IgD-negative memory B cell (primary cell): ENCODE measurements at regions not wholly inside any gene's neighbourhood (a gene's known extent, or its start where the extent isn't known, plus 50 kb on each side); places are given as distances from the start of the nearest gene placed in this dataset.
"Not testable (repeated sequence)": the region's sequence is repeated elsewhere in the genome, so short reads cannot be mapped to it uniquely, and the experiment has no call there.

Experiments
- H3K27ac Mint-ChIP-seq, 3 donors: one replicate each; pipeline ENCODE4 v1.8.0; 2020 to 2022; ENCODE audit warnings: mild to moderate bottlenecking in 3 of 3, mixed read lengths in 3 of 3, moderate library complexity in 1 of 3
- H3K27me3 Mint-ChIP-seq: one replicate; pipeline ENCODE4 v1.8.0; 2021; ENCODE audit warnings: mixed read lengths
- H3K36me3 Mint-ChIP-seq: one replicate; pipeline ENCODE4 v1.8.0; 2020; ENCODE audit warnings: mild to moderate bottlenecking, mixed read lengths
- H3K4me1 Mint-ChIP-seq, 3 donors: one replicate each; pipeline ENCODE4 v1.8.0; 2020 to 2022; ENCODE audit warnings: mixed read lengths in 3 of 3, mild to moderate bottlenecking in 1 of 3
- H3K4me3 Mint-ChIP-seq, 4 donors: one replicate each; pipeline ENCODE4 v1.8.0; 2020 to 2022; ENCODE audit warnings: mild to moderate bottlenecking in 4 of 4, mixed read lengths in 4 of 4, moderate library complexity in 3 of 4
- H3K9me3 Mint-ChIP-seq, 3 donors: one replicate each; pipeline ENCODE4 v1.8.0; 2020 to 2021; ENCODE audit warnings: mixed read lengths in 3 of 3, mild to moderate bottlenecking in 1 of 3

- H3K36me3 Mint-ChIP-seq, result no peaks in the 10 kb centered on the region
- no peaks in the 10 kb centered on the region for H3K27me3 Mint-ChIP-seq
- no peak overlapping the region for H3K4me3 Mint-ChIP-seq
- peaks cover 0 to under 1% (median 0%) of the 10 kb centered on the region in 3 donors for H3K4me1 Mint-ChIP-seq
- no peak overlapping the region for H3K27ac Mint-ChIP-seq
- H3K9me3 Mint-ChIP-seq, result no peaks in the 10 kb centered on the region
Measured at GRCh38 chr14:84482256-84483071, 1047.5 kb upstream of the FLRT2 start.

- H3K4me3 Mint-ChIP-seq, result no peak overlapping the region
- H3K4me1 Mint-ChIP-seq, result peaks cover 0 to 2% (median 0%) of the 10 kb centered on the region in 3 donors
Measured at GRCh38 chr14:84483072-84483420, 1046.9 kb upstream of the FLRT2 start.

GRCh38 chr14:84484243-84484642 lies 1045.7 kb upstream of the FLRT2 start:
- H3K36me3 Mint-ChIP-seq, H3K27ac Mint-ChIP-seq, H3K27me3 Mint-ChIP-seq, H3K4me3 Mint-ChIP-seq, H3K4me1 Mint-ChIP-seq, H3K9me3 Mint-ChIP-seq: not testable (repeated sequence)

More at GRCh38 chr14:84483072-84483420, 1046.9 kb upstream of the FLRT2 start:
- Mint-ChIP-seq H3K27me3 (no peaks in the 10 kb centered on the region), H3K9me3 (peaks cover 0 to 6% (median 3%) of the 10 kb centered on the region in 3 donors), H3K27ac (no peak overlapping the region), H3K36me3 (no peaks in the 10 kb centered on the region)

- Mint-ChIP-seq H3K27ac (no peak overlapping the region), H3K36me3 (no peaks in the 10 kb centered on the region), H3K27me3 (no peaks in the 10 kb centered on the region), H3K4me3 (no peak overlapping the region), H3K4me1 (peaks cover 0 to 2% (median 0%) of the 10 kb centered on the region in 3 donors), H3K9me3 (peaks cover 2 to 7% (median 3%) of the 10 kb centered on the region in 3 donors)
Measured at GRCh38 chr14:84485036-84485435, 1044.9 kb upstream of the FLRT2 start.

- Mint-ChIP-seq H3K9me3 (peaks cover 2 to 18% (median 5%) of the 10 kb centered on the region in 3 donors), H3K27ac (no peak overlapping the region), H3K27me3 (no peaks in the 10 kb centered on the region), H3K36me3 (no peaks in the 10 kb centered on the region), H3K4me1 (peaks cover 0 to 2% (median 0%) of the 10 kb centered on the region in 3 donors), H3K4me3 (no peak overlapping the region)
Measured at GRCh38 chr14:84490081-84490480, 1039.9 kb upstream of the FLRT2 start.

GRCh38 chr14:84492685-84493084 lies 1037.3 kb upstream of the FLRT2 start:
- Mint-ChIP-seq H3K36me3 (no peaks in the 10 kb centered on the region), H3K4me1 (no peaks in the 10 kb centered on the region), H3K27ac (no peak overlapping the region), H3K27me3 (no peaks in the 10 kb centered on the region), H3K9me3 (peaks cover 3 to 16% (median 5%) of the 10 kb centered on the region in 3 donors), H3K4me3 (no peak overlapping the region)

- Mint-ChIP-seq H3K36me3 (no peaks in the 10 kb centered on the region), H3K4me1 (no peaks in the 10 kb centered on the region), H3K9me3 (peaks cover 1 to 11% (median 5%) of the 10 kb centered on the region in 3 donors), H3K4me3 (no peak overlapping the region), H3K27ac (no peak overlapping the region), H3K27me3 (no peaks in the 10 kb centered on the region)
Measured at GRCh38 chr14:84493779-84494178, 1036.2 kb upstream of the FLRT2 start.

GRCh38 chr14:84496677-84497076 lies 1033.3 kb upstream of the FLRT2 start:
- Mint-ChIP-seq H3K4me1 (no peaks in the 10 kb centered on the region), H3K27ac (no peak overlapping the region), H3K36me3 (no peaks in the 10 kb centered on the region)

GRCh38 chr14:84512823-84513222 lies 1017.1 kb upstream of the FLRT2 start:
- H3K4me1 Mint-ChIP-seq, H3K4me3 Mint-ChIP-seq, H3K27me3 Mint-ChIP-seq, H3K27ac Mint-ChIP-seq, H3K36me3 Mint-ChIP-seq: not testable (repeated sequence)
- peaks cover 4 to 21% (median 8%) of the 10 kb centered on the region in 3 donors for H3K9me3 Mint-ChIP-seq

More at GRCh38 chr14:84496677-84497076, 1033.3 kb upstream of the FLRT2 start:
- H3K9me3 Mint-ChIP-seq, result peaks cover under 1 to 5% (median 4%) of the 10 kb centered on the region in 3 donors
- H3K27me3 Mint-ChIP-seq, result no peaks in the 10 kb centered on the region
- no peak overlapping the region for H3K4me3 Mint-ChIP-seq

- H3K27ac Mint-ChIP-seq, result no peak overlapping the region
- peaks cover 0 to 1% (median 0%) of the 10 kb centered on the region in 3 donors for H3K4me1 Mint-ChIP-seq
- no peaks in the 10 kb centered on the region for H3K27me3 Mint-ChIP-seq
- no peaks in the 10 kb centered on the region for H3K36me3 Mint-ChIP-seq
- H3K4me3 Mint-ChIP-seq, result no peak overlapping the region
- peaks cover 2 to 8% (median 3%) of the 10 kb centered on the region in 3 donors for H3K9me3 Mint-ChIP-seq
Measured at GRCh38 chr14:84519836-84520235, 1010.1 kb upstream of the FLRT2 start.

- no peaks in the 10 kb centered on the region for H3K4me1 Mint-ChIP-seq
- no peak overlapping the region for H3K4me3 Mint-ChIP-seq
- H3K27me3 Mint-ChIP-seq, result no peaks in the 10 kb centered on the region
- no peak overlapping the region for H3K27ac Mint-ChIP-seq
- H3K9me3 Mint-ChIP-seq, result peaks cover 2 to 8% (median 2%) of the 10 kb centered on the region in 3 donors
- no peaks in the 10 kb centered on the region for H3K36me3 Mint-ChIP-seq
Measured at GRCh38 chr14:84520711-84521338, 1009.1 kb upstream of the FLRT2 start.

- H3K27me3 Mint-ChIP-seq, result no peaks in the 10 kb centered on the region
Measured at GRCh38 chr14:84523746-84524145, 1006.2 kb upstream of the FLRT2 start.

GRCh38 chr14:84527706-84528105 lies 1002.2 kb upstream of the FLRT2 start:
- Mint-ChIP-seq H3K4me3 (no peak overlapping the region), H3K9me3 (peaks cover 0 to 3% (median 0%) of the 10 kb centered on the region in 3 donors), H3K36me3 (no peaks in the 10 kb centered on the region), H3K4me1 (no peaks in the 10 kb centered on the region), H3K27me3 (no peaks in the 10 kb centered on the region), H3K27ac (no peak overlapping the region)

More at GRCh38 chr14:84523746-84524145, 1006.2 kb upstream of the FLRT2 start:
- Mint-ChIP-seq H3K4me3 (no peak overlapping the region), H3K36me3 (no peaks in the 10 kb centered on the region), H3K9me3 (peaks cover 0 to 2% (median 2%) of the 10 kb centered on the region in 3 donors), H3K4me1 (no peaks in the 10 kb centered on the region), H3K27ac (no peak overlapping the region)

- no peaks in the 10 kb centered on the region for H3K4me1 Mint-ChIP-seq
- no peaks in the 10 kb centered on the region for H3K27me3 Mint-ChIP-seq
- H3K36me3 Mint-ChIP-seq, result no peaks in the 10 kb centered on the region
- H3K27ac Mint-ChIP-seq, result no peak overlapping the region
- H3K4me3 Mint-ChIP-seq, result no peak overlapping the region
- H3K9me3 Mint-ChIP-seq, result peaks cover 0 to 8% (median 7%) of the 10 kb centered on the region in 3 donors
Measured at GRCh38 chr14:84532016-84532415, 997.9 kb upstream of the FLRT2 start.

GRCh38 chr14:84533181-84533725 lies 996.7 kb upstream of the FLRT2 start:
- Mint-ChIP-seq H3K27me3 (no peaks in the 10 kb centered on the region), H3K27ac (peak overlapping the region in 1 of 3 donors; percentile 59), H3K4me3 (peak overlapping the region in 1 of 4 donors; percentile 1), H3K9me3 (peaks cover 0 to 8% (median 8%) of the 10 kb centered on the region in 3 donors), H3K4me1 (no peaks in the 10 kb centered on the region), H3K36me3 (no peaks in the 10 kb centered on the region)
